Caco-2 (cell line): ENCODE measurements at regions not wholly inside any gene's neighbourhood (a gene's known extent, or its start where the extent isn't known, plus 50 kb on each side); places are given as distances from the start of the nearest gene placed in this dataset.

Source experiments
- BruUV-seq: library from RNA; stranded (reverse); fragments of 400-500 nt; replicated peaks from 2 replicates; lab custom pipeline; 2021; lab: Mats Ljungman, UMichigan
- CTCF ChIA-PET: fragments of 300-600 bp; sonication (Branson Sonifier 250); formaldehyde crosslinking; loops from one replicate; lab custom pipeline; 2022; ENCODE audit warnings: antibody characterized with exemption; lab: Charles Lee
- POLR2A ChIA-PET: fragments of 300-600 bp; sonication (Branson Sonifier 250); formaldehyde crosslinking; loops from one replicate; lab custom pipeline; 2022; ENCODE audit warnings: antibody characterized with exemption; lab: Charles Lee
- DNase-seq, 2 experiments: peaks; one replicate each; pipeline versions ENCODE4 v3.0.0 to v3.0.0-alpha.2; 2020 to 2022
- H3K27me3 ChIP-seq: replicated peaks from 2 replicates; pipeline ENCODE4 v1.6.0; 2011; ENCODE audit warnings: low read length; ENCODE audit not compliant: control insufficient read depth, insufficient read depth
- H3K36me3 ChIP-seq: 2 replicates; pipeline ENCODE4 v1.5.1; 2011; ENCODE audit warnings: low read length; ENCODE audit not compliant: control insufficient read depth, insufficient read depth
- H3K4me1 ChIP-seq: fragments of 250-450 bp; sonication (Bioruptor Pico); 2 replicates; pipeline ENCODE4 v1.5.1; 2020; ENCODE audit warnings: mild to moderate bottlenecking
- H3K4me3 ChIP-seq: 2 replicates; pipeline ENCODE4 v1.5.1; 2011; ENCODE audit warnings: low read depth, mild to moderate bottlenecking, control low read depth, low read length
- H3K9me3 ChIP-seq: fragments of 250-450 bp; sonication (Bioruptor Pico); 2 replicates; pipeline ENCODE4 v1.5.1; 2020; ENCODE audit warnings: mild to moderate bottlenecking, moderate library complexity
- H3K27ac Mint-ChIP-seq: one replicate; pipeline ENCODE4 v1.8.0; 2022; ENCODE audit warnings: mixed read lengths; ENCODE audit not compliant: unreplicated experiment
- H3K27me3 Mint-ChIP-seq: one replicate; pipeline ENCODE4 v1.8.0; 2022; ENCODE audit warnings: mixed read lengths; ENCODE audit not compliant: insufficient read depth, unreplicated experiment
- H3K36me3 Mint-ChIP-seq: one replicate; pipeline ENCODE4 v1.8.0; 2022; ENCODE audit warnings: mild to moderate bottlenecking, mixed read lengths; ENCODE audit not compliant: insufficient read depth, unreplicated experiment
- H3K4me1 Mint-ChIP-seq: one replicate; pipeline ENCODE4 v1.8.0; 2022; ENCODE audit warnings: low read depth, mixed read lengths; ENCODE audit not compliant: unreplicated experiment
- H3K4me3 Mint-ChIP-seq: one replicate; pipeline ENCODE4 v1.8.0; 2022; ENCODE audit warnings: mild to moderate bottlenecking, moderate library complexity, mixed read lengths; ENCODE audit not compliant: unreplicated experiment
- H3K9me3 Mint-ChIP-seq: one replicate; pipeline ENCODE4 v1.8.0; 2022; ENCODE audit warnings: mixed read lengths; ENCODE audit not compliant: unreplicated experiment
- CTCF ChIP-seq, 2 experiments: fragments of 200-600 bp in 1 of 2; IDR thresholded peaks; 1 replicate in 1 of 2; 2 replicates in 1 of 2; pipeline versions ENCODE4 v1.5.1 to v1.8.0; 2011 to 2022; ENCODE audit warnings: antibody characterized with exemption in 1 of 2, control low read depth in 1 of 2, inconsistent platforms in 1 of 2, low read depth in 1 of 2, low read length in 1 of 2, mild to moderate bottlenecking in 1 of 2, moderate library complexity in 1 of 2; ENCODE audit not compliant: insufficient read depth in 1 of 2, severe bottlenecking in 1 of 2, unreplicated experiment in 1 of 2
- intact Hi-C: fragments of 100-400 bp; cut with micrococcal nuclease; formaldehyde crosslinking; loops from one replicate; pipeline ENCODE4 v1.10.0; 2022; ENCODE audit not compliant: unreplicated experiment

GRCh38 chr18:78191276-78191675 is 788.3 kb upstream of the SALL3 start:
- no peak for TF ChIP-seq CTCF (IDR thresholded peaks at IDR 0.05; ENCODE audit: insufficient read depth in 1 of 2, low read depth in 1 of 2, low read length in 1 of 2, severe bottlenecking in 1 of 2, unreplicated experiment in 1 of 2)
- H3K36me3 ChIP-seq: no peaks in the 10 kb centered on the region
- ChIA-PET CTCF (no interaction called here), POLR2A (no interaction called here)
- Mint-ChIP-seq H3K27me3 (peaks cover 3% of the 10 kb centered on the region), H3K9me3 (peaks cover 10% of the 10 kb centered on the region), H3K4me3 (no peak overlapping the region), H3K36me3 (no peaks in the 10 kb centered on the region), H3K4me1 (no peaks in the 10 kb centered on the region), H3K27ac (no peak overlapping the region)
- no peak overlapping the region for H3K4me3 ChIP-seq
- no peak for DNase-seq
- no peaks in the 10 kb centered on the region for H3K9me3 ChIP-seq
- no peaks in the 10 kb centered on the region for H3K4me1 ChIP-seq
- no peaks in the 10 kb centered on the region for H3K27me3 ChIP-seq
- intact Hi-C loops: no loop called here
- BruUV-seq: no TSS peak

- ChIA-PET POLR2A (no interaction called here), CTCF (no interaction called here)
- Mint-ChIP-seq H3K36me3 (no peaks in the 10 kb centered on the region), H3K4me1 (no peaks in the 10 kb centered on the region), H3K4me3 (no peak overlapping the region), H3K27ac (no peak overlapping the region), H3K9me3 (peaks cover 10% of the 10 kb centered on the region), H3K27me3 (peaks cover 3% of the 10 kb centered on the region)
- no peak for TF ChIP-seq CTCF (IDR thresholded peaks at IDR 0.05; ENCODE audit: insufficient read depth in 1 of 2, low read depth in 1 of 2, low read length in 1 of 2, severe bottlenecking in 1 of 2, unreplicated experiment in 1 of 2)
- no TSS peak for BruUV-seq
- Histone ChIP-seq H3K4me1 (no peaks in the 10 kb centered on the region), H3K36me3 (no peaks in the 10 kb centered on the region), H3K4me3 (no peak overlapping the region), H3K9me3 (no peaks in the 10 kb centered on the region), H3K27me3 (no peaks in the 10 kb centered on the region)
- intact Hi-C loops: no loop called here
- DNase-seq: no peak
Observed at GRCh38 chr18:78192054-78192453, 787.6 kb upstream of the SALL3 start.

- no peak overlapping the region for H3K4me3 ChIP-seq
- DNase-seq: no peak
- POLR2A ChIA-PET: no interaction called here
- intact Hi-C loops: no loop called here
- no TSS peak for BruUV-seq
- no peaks in the 10 kb centered on the region for H3K36me3 Mint-ChIP-seq
- H3K9me3 Mint-ChIP-seq: peaks cover 10% of the 10 kb centered on the region
- H3K36me3 ChIP-seq: no peaks in the 10 kb centered on the region
- H3K4me1 ChIP-seq: no peaks in the 10 kb centered on the region
- no peak overlapping the region for H3K4me3 Mint-ChIP-seq
- H3K9me3 ChIP-seq: no peaks in the 10 kb centered on the region
- H3K4me1 Mint-ChIP-seq: no peaks in the 10 kb centered on the region
- peaks cover 3% of the 10 kb centered on the region for H3K27me3 Mint-ChIP-seq
- no peak for TF ChIP-seq CTCF (IDR thresholded peaks at IDR 0.05; ENCODE audit: insufficient read depth in 1 of 2, low read depth in 1 of 2, low read length in 1 of 2, severe bottlenecking in 1 of 2, unreplicated experiment in 1 of 2)
- no peaks in the 10 kb centered on the region for H3K27me3 ChIP-seq
- no peak overlapping the region for H3K27ac Mint-ChIP-seq
- CTCF ChIA-PET: no interaction called here
Observed at GRCh38 chr18:78196280-78196679, 783.3 kb upstream of the SALL3 start.
